Renal cortex interstitium (tissue), 11 donors: ENCODE measurements at regions not wholly inside any gene's neighbourhood (a gene's known extent, or its start where the extent isn't known, plus 50 kb on each side); places are given as distances from the start of the nearest gene placed in this dataset.

ENCODE experiments used
- DNase-seq, 11 donors: peaks; one replicate each; pipeline ENCODE4 v3.0.0-alpha.2; 2013; ENCODE audit warnings: low read depth in 9 of 11, low spot score in 4 of 11; ENCODE audit errors: extremely low read depth in 1 of 11

DNA sequence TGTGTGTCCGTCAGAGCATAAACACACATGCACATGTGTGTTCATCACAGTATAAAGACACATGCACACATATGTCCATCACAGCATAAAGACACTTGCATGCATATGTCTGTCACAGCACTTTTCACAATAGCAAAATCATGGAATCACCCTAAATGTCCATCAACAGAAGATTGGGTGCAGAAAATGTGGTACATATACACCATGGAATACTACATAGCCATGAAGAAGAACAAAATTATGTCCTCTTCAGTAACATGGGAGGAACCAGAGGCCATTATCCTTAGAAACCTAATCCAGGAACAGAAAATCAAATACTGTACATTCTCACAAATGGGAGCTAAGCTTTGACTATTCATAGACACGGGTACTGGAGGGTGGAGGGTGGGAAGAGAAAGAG, 732.2 kb downstream of the GALR1 start:
- no peak for DNase-seq

DNA sequence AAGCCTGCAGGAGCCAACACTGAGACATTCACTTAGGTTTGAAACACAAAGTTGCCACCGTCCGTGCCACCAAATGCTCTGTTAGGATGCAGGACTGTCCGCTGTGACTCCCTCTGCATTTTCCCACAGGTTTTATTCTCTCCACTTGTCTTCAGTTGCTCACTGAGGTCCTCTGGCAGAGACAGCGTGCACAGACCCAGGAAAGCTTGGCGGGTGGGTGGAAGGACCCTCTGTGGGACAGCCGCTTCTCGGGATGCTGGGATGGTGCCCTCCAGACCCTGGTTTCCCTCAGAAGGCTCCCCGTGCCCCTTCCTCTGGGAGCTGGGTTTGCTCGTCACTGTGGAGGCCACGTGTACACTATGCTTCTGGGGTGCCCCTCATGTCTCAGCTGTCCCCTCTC, 733.6 kb downstream of the GALR1 start:
- DNase-seq, result no peak

DNA sequence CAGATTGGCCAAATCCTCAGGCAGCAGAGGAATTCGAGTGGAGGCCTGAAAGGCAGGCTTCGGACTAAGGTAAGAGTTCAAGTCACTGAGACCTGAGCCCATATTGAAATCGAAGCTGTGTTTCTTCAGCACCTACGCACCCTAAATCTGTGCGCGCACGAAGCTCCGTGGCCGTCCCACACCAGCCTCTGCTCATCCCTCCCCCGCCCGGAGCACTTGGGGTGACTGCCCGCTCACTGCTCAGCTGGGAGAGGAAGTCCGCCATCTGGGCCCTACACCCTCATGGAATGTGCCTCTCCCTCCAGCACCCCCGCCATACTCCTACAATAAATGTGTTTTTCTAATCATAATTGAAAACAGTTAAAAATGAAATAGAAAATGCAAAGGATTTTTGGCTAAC, 734.5 kb downstream of the GALR1 start:
- DNase-seq, result no peak

DNA sequence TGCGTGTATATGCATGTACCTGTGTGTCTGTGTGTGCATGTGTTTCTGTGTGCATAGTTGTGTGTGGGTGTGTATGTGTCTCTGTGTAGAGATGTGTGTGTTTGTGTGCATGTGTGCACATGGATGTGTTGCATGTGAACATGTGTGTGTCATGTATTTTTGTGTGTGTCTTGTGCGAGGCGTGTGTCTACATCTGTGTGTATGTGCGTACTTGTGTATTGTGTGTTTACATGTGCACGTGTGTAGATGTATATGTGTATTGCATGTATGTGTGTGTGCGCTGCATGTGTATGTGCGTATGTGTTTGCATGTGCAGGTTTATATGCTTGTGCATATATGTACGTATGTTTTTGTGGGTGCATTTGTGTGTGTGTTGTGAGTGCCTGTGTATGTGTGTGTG, 735.2 kb downstream of the GALR1 start:
- no peak for DNase-seq

DNA sequence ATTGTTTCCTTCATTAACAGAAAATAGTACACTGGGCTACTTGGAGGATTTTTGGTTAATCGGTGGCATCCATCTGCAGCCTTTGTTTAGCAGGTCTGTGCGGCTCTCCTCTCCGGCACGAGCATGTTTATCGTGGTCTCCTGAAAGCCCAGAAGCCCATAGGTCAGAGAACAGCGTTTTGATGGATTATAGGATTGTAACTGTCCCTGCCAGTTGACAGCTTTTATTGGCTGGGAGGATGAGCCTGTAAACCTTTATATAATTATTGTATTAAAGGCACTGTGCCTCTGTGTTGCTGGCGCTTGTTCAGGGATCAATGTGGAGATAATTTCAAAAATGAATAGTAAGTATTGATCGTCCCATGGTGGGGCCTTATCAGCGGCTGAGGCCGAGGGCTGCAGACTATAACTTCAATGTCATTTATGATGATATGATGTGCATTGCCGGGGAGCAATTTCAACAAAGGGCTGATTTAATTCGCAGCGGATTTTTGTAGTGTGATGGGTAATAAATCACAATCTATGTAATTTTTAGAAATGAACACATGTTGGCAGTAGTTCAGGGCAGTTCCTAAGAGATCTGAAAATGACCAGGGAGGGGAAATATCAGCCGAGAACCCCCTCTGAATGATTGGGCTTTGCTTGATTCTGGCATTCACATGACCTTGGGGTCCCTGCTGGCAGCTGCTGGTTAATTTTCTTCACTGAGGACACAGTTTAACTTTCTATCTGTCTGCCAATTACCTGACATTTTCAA, 736.1 kb downstream of the GALR1 start:
- no peak for DNase-seq

DNA sequence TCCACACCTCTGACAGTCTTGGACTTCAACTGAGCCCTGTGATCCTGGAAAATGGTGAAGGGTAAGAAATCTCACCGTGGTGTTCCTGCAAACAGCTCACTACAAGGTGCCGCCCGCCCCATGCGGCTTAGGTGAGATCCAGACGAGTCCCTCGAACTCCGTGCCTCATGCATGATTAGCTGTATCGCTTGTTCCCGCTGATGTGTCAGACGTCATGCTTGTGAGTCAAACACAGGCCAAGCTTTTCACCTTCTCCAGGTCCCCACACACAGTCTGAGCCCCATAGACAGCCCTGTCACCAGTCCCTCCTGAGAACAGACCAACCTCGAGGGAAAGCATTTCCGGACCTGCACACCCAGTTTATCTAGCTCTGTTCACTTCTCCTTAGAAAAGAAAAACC, 740.5 kb downstream of the GALR1 start:
- DNase-seq, result no peak

DNA sequence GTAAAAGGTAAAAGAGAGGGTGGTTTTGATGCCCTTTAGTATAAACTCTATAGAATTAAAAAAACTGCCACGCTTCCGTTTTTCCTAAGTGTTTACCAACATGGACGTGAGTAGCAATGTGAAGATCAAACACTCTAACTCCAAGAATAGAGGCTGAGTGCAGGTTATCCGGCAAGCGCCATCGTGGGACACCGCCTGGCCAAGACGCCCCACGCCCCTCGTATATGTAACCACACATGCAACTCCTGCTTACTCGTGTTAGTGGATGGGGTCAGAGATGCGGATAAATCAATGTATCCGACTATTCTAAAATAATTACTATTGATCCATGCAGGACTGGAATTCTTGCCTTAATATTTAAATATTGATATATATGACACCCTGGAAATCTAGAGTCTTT, 741.3 kb downstream of the GALR1 start:
- DNase-seq, result no peak

DNA sequence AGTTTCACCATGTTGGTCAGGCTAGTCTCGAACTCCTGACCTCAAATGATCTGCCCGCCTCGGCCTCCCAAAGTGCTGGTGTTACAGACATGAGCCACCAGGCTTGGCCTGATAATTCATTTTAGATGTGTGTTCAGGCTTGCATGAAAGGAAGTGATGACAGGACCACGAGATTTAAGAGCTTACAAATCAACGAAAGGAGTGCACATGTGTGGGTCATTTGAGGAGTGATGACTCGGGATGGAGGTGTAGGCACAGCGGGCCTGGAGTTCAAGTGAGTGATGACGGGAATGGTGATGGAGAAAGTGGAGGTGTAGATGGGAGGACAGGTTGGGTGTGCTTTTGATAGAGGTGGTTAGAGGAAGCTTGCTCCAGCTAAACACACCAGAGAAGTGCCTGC, 742.4 kb downstream of the GALR1 start:
- DNase-seq, result no peak

DNA sequence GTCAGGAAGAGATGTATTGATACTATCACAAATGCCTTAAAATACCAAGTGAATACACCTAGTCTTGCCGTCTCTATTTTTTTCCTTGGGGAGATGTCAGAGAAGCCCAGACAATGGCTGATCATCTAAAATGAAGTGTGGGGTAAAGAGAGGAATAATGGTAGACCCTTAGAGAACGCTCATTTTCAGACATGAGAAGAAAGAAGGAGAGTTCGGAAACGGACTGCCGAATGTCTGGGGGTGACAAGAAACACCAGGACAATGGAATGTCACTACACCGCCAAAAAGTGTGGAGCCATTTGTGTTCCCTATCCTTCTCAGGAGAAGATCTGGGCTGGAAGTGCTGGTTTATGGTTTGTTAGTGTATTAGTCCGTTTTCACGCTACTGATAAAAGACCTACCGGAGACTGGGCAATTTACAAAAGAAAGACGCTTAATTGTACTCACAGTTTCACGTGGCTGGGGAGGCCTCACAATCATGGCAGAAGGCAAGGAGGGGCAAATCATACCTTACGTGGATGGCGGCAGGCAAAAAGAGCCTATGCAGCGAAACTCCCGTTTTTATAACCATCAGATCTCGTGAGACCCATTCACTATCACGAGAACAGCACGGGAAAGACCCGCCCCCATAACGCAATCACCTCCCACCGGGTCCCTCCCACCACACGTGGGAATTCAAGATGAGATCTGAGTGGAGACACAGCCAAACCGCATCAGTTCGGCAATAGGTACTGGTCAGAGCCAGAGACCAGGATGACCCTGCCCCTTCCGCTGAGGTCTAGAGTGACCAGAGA, 743.7 kb downstream of the GALR1 start:
- DNase-seq, result no peak

DNA sequence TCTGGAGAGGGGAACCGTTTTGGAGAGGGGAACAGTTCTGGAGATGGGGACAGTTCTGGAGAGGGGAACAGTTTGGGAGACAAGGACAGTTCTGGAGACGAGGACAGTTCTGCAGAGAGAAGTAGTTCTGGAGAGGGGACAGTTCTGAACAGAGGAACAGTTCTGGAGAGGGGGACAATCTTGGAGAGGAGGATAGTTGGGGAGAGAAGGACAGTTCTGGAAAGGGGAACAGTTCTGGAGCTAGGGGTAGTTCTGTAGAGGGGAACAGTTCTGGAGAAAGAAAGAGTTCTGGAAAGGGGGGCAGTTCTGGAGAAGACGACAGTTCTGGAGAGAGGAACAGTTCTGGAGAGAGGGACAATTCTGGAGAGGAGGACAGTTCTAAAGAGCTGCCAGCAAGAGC, 745.9 kb downstream of the GALR1 start:
- DNase-seq, result no peak

DNA sequence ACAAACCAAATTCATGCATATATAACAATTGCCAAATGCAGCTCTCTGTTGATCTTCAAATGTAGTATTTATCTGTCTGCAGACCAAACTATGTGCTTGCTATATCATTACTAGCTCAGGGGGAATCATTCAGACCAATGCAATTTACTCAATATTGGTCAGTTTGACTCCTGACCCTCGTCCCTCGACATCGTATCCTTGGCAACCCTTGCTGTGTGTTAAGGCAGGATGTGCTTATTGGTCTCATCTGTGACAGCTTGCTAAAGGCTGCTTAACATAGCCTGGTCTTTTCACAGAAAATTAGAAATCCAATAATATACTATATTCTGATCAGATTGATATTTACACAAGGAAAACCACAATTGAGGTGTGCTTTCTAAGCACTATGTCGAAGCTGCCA, 747.1 kb downstream of the GALR1 start:
- DNase-seq, result no peak

DNA sequence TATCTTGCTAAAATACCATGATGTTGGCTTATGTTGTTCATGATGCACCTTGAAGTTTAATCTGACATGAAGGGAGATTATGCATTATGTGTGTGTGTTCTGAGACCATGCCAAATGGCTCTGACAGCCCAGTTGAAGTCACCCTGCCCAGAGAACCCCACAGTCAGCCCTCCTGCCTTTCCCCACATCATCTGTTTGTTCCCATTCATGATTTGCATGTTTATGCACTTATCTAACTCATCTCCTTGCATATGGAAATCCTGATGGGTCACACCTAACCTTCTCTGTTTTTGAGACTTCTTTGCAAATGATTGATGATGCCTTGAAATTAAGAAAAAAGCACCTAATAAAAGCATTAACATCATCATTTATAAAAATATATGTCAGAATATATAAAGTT, 752.2 kb downstream of the GALR1 start:
- DNase-seq, result no peak

DNA sequence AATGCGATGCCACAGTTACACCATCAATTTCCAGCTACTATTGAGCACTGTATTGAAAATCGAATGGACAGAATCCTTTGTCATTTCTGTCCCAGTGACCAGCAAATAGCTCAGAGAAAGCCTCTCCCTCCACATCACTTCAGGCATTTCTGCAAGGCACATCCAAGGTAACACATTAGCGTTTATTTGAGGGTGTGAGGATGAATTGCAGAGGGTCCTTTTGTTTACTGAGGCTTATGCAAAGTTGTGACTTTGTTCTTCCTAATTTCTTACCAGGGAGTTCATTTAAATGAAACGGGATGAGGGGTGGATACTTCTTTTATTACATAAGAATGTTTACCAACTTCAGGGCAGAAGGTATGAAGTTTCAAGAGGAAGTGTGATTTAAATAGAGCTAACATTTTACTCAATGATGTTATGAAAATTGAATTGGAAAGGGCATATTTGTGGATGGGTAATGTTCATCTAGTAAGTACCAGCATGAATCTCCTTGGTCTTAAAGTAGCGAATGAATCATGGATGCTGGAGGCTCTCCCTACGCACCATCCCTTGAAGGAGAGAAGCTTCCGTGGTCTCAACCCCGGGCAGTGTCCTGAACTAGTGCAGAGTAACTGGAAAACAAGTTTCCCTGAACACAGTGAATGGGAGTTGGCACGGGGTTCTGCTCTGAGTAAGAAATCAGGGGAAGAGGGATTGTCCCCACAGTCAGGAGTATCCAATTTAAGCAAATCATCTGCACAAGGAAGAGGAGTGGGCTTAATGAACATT, 756.5 kb downstream of the GALR1 start:
- DNase-seq, result no peak

DNA sequence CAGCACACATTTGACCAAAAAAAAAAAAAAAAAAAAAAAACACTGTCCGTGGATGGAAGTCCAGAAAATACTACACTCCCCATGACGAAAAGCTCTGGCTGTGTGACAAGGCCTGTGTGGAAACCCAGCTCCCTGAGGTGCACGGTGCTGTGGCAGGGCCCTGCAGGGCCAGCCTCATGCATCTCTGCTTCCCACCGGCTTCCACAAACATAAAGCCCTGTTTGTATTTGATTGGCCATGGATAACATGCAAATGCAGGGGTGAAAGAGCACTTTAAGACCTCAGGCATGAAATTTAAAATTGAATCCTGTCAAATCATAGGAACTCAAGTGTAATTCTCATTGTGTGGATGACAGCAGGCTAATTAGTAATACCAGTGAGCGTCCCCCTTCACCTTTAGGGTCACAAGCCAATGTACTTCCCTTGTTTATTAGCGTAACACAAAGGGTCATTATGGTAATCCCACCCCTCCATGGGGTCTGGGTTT, 757.2 kb downstream of the GALR1 start:
- DNase-seq, result peak in 3 of 11 donors; percentile 3 to 9 (median 6)

DNA sequence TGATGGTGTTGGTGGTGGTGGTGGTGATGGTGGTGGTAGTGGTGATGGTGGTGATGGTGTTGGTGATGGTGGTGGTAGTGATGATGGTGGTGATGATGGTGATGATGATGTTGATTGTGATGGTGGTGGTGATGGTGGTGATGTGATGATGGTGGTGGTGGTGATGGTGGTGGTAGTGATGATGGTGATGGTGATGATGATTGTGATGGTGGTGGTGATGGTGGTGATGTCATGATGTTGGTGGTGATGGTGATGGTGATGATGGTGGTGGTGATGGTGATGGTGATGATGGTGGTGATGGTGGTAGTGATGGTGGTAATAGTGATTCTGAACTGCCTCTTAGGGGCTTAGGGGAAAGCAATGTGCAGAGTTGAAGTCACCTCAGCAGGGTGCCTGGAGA, 760.7 kb downstream of the GALR1 start:
- DNase-seq, result no peak

DNA sequence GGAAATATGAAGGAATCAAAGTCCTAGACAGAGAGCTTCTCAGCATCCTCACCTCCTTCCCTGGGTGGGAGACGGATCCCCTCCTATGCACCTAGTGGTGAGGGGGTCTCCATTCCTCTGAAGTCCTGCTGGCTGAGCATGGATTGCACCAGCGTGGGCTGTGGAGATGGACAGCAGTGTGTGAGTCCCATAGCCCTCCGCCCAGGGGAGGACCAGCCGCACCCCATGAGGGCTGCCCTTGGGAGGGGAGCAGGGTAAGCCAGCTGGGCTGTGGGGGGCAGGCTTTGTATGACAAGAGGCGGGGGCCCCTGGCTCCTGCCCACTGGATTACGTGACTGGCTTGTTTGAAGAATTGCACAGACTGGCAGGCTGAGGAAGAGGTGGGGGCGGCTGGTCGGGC, 768.2 kb downstream of the GALR1 start:
- DNase-seq, result no peak

DNA sequence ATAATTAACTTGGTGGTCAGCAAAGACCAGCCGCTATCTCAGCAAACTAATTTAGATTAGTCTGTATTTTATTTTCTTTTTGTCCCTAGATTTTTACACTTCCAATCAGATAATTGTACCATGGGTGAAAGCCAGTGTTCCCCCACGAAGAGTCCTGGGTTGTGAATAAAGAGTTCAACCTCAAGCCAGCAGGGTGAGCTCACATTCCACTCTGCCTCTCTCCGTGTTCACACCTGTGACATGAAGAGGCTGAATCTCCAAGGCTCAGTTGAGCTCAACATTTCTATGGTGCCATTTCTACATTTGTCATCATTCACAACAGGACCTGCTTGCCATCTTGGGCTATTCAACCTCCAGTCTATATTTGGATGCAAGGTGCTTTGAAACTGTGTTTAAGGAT, 771.5 kb downstream of the GALR1 start:
- DNase-seq, result no peak

DNA sequence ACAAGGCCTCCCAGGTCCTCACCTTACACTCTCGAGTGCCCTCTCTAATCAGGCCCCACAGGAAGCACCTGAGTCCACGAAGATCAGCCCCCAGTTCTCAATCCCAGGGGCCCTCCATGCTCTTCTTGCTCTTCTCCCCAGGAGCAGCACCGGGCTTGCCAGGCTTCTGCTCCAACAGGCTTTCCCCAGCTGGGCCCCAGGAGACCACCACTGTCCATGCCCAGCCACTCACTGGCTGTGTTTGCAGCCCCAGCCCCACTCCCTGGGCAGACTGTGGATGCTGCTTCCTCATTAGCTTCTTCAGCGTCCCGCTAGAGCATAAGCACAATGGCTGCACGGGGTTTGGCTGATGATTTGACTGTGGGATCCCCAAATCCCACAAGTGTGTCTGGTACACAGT, 781.9 kb downstream of the GALR1 start:
- DNase-seq, result no peak

DNA sequence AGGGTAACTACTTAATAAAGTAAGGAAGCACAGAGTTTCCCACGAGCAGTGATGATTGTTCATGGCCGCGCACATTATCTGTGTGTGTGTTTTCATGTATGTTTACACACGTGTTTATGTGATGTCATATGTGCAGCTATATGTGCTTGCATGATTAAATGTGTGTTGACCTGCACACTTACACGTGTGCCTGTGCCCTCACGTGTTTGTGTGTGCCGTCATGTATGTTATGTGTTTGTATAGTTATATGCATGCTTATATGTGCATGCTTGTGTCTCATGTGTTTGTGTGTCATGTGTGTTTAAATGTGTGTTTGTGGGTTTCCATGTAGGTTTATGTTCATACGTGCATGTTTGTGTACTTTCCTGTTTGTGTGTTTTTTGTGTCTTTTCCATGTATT, 782.3 kb downstream of the GALR1 start:
- DNase-seq, result no peak

DNA sequence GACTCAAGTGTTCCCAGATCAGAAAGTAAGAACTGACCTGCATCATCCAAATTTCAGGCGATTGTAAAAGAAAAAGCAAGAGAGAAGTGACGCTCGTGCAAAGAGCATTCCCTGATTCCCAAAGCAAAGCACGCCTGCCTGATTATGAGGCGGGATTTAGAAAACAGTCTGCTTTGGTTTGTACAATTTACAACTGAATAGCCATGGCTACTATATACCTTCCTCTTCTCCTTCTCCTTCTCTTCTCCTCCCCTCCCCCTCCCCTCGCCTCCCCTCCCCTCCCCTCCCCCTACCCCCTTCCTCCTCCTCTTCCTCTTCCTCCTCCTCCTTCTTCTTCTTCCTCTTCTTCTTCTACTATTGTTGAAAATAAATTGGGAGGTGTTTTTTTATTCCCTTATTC, 782.9 kb downstream of the GALR1 start:
- no peak for DNase-seq
